ENCODE measurements at regions not wholly inside any gene's neighbourhood (a gene's known extent, or its start where the extent isn't known, plus 50 kb on each side); places are given as distances from the start of the nearest gene placed in this dataset.
"Not testable (repeated sequence)": the region's sequence is repeated elsewhere in the genome, so short reads cannot be mapped to it uniquely, and the experiment has no call there.

DNA sequence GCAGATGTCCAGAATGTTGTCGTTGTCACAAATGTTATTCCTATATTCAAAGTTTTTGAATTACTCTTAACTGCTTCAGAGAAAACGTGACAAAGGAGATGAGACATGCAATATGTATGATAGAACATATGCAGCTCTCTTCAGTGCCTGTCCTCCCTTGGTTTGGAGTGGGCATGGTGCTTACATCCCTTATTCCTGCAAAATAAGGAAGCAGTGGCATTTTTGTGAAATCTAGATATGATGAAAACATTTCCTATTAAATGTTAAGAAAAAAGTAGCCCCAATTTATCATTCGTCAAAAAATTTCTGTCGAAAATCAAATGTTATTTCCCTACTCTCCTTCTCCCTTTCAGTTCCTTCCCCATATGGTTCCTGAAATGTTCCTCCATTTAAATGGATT is 457.5 kb upstream of the FANCL start:
- Histone ChIP-seq H3K36me3 (ENCODE audit: low read length) (no peaks in the 10 kb centered on the region), H2AFZ (ENCODE audit: low read depth, low read length, severe bottlenecking) (no peak overlapping the region), H3K4me3 (ENCODE audit: insufficient read depth, low read length, poor library complexity, severe bottlenecking) (no peak overlapping the region), H3K27ac (ENCODE audit: low read depth, low read length) (no peak overlapping the region), H3K27me3 (ENCODE audit: low read length) (no peaks in the 10 kb centered on the region), H3K79me2 (ENCODE audit: insufficient read depth, low read length) (no peaks in the 10 kb centered on the region), H4K20me1 (ENCODE audit: low read depth, low read length) (no peaks in the 10 kb centered on the region), H3F3A (ENCODE audit: insufficient read depth) (no peaks in the 10 kb centered on the region), H3K4me2 (ENCODE audit: low read depth, low read length, poor library complexity, severe bottlenecking) (no peak overlapping the region), H3K9ac (ENCODE audit: low read length) (no peak overlapping the region), H3K9me3 (ENCODE audit: insufficient read depth, low read length) (no peaks in the 10 kb centered on the region), H3K9me2 (replicated peaks; ENCODE audit: insufficient read depth, low read length) (no peaks in the 10 kb centered on the region)
- TF ChIP-seq, protein P1, sequence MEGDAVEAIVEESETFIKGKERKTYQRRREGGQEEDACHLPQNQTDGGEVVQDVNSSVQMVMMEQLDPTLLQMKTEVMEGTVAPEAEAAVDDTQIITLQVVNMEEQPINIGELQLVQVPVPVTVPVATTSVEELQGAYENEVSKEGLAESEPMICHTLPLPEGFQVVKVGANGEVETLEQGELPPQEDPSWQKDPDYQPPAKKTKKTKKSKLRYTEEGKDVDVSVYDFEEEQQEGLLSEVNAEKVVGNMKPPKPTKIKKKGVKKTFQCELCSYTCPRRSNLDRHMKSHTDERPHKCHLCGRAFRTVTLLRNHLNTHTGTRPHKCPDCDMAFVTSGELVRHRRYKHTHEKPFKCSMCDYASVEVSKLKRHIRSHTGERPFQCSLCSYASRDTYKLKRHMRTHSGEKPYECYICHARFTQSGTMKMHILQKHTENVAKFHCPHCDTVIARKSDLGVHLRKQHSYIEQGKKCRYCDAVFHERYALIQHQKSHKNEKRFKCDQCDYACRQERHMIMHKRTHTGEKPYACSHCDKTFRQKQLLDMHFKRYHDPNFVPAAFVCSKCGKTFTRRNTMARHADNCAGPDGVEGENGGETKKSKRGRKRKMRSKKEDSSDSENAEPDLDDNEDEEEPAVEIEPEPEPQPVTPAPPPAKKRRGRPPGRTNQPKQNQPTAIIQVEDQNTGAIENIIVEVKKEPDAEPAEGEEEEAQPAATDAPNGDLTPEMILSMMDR (IDR thresholded peaks at IDR 0.05; ENCODE audit: insufficient read depth, low read length, poor library complexity, severe bottlenecking), result no peak
- no peak for TF ChIP-seq EZH2phosphoT487 (conservative IDR thresholded peaks at IDR 0.05; ENCODE audit: low read length)

GRCh38 chr2:58694114-58694513 is 453.0 kb upstream of the FANCL start:
- H3K4me2 ChIP-seq (ENCODE audit: low read depth, low read length, poor library complexity, severe bottlenecking); H3K4me3 ChIP-seq (ENCODE audit: insufficient read depth, low read length, poor library complexity, severe bottlenecking); H3K9me2 ChIP-seq (replicated peaks; ENCODE audit: insufficient read depth, low read length); H3K27ac ChIP-seq (ENCODE audit: low read depth, low read length); H3F3A ChIP-seq (ENCODE audit: insufficient read depth); H3K9me3 ChIP-seq (ENCODE audit: insufficient read depth, low read length); H3K27me3 ChIP-seq (ENCODE audit: low read length); H3K9ac ChIP-seq (ENCODE audit: low read length); H4K20me1 ChIP-seq (ENCODE audit: low read depth, low read length); H3K79me2 ChIP-seq (ENCODE audit: insufficient read depth, low read length); H3K36me3 ChIP-seq (ENCODE audit: low read length); H2AFZ ChIP-seq (ENCODE audit: low read depth, low read length, severe bottlenecking): not testable (repeated sequence)

- not testable (repeated sequence) for H3K4me3 ChIP-seq (ENCODE audit: insufficient read depth, low read length, poor library complexity, severe bottlenecking); H3K4me2 ChIP-seq (ENCODE audit: low read depth, low read length, poor library complexity, severe bottlenecking); H4K20me1 ChIP-seq (ENCODE audit: low read depth, low read length); H3K9ac ChIP-seq (ENCODE audit: low read length); H3K27ac ChIP-seq (ENCODE audit: low read depth, low read length); H3K27me3 ChIP-seq (ENCODE audit: low read length); H3K79me2 ChIP-seq (ENCODE audit: insufficient read depth, low read length); H3K9me3 ChIP-seq (ENCODE audit: insufficient read depth, low read length); H3F3A ChIP-seq (ENCODE audit: insufficient read depth); H2AFZ ChIP-seq (ENCODE audit: low read depth, low read length, severe bottlenecking); H3K9me2 ChIP-seq (replicated peaks; ENCODE audit: insufficient read depth, low read length); H3K36me3 ChIP-seq (ENCODE audit: low read length)
These were observed 449.9 kb upstream of the FANCL start for GRCh38 chr2:58691041-58691440.

GRCh38 chr2:58688813-58689212 is 447.7 kb upstream of the FANCL start:
- H3K27ac ChIP-seq (ENCODE audit: low read depth, low read length), result no peak overlapping the region
- H4K20me1 ChIP-seq (ENCODE audit: low read depth, low read length), result no peaks in the 10 kb centered on the region
- no peak overlapping the region for H2AFZ ChIP-seq (ENCODE audit: low read depth, low read length, severe bottlenecking)
- H3K9me2 ChIP-seq (replicated peaks; ENCODE audit: insufficient read depth, low read length), result no peaks in the 10 kb centered on the region
- TF ChIP-seq, protein P1 (IDR thresholded peaks at IDR 0.05; ENCODE audit: insufficient read depth, low read length, poor library complexity, severe bottlenecking), result no peak
- no peak for TF ChIP-seq EZH2phosphoT487 (conservative IDR thresholded peaks at IDR 0.05; ENCODE audit: low read length)
- H3K9ac ChIP-seq (ENCODE audit: low read length), result no peak overlapping the region
- no peaks in the 10 kb centered on the region for H3K9me3 ChIP-seq (ENCODE audit: insufficient read depth, low read length)
- no peak overlapping the region for H3K4me2 ChIP-seq (ENCODE audit: low read depth, low read length, poor library complexity, severe bottlenecking)
- no peaks in the 10 kb centered on the region for H3F3A ChIP-seq (ENCODE audit: insufficient read depth)
- H3K36me3 ChIP-seq (ENCODE audit: low read length), result no peaks in the 10 kb centered on the region
- H3K79me2 ChIP-seq (ENCODE audit: insufficient read depth, low read length), result no peaks in the 10 kb centered on the region
- no peaks in the 10 kb centered on the region for H3K27me3 ChIP-seq (ENCODE audit: low read length)
- H3K4me3 ChIP-seq (ENCODE audit: insufficient read depth, low read length, poor library complexity, severe bottlenecking), result no peak overlapping the region
